Dendritic cell treated with granulocyte-macrophage colony-stimulating factor and Interleukin-4, amounts not matched to agents 40 ng/mL and 50 ng/mL, for 4 days (primary cell): ENCODE measurements at regions not wholly inside any gene's neighbourhood (a gene's known extent, or its start where the extent isn't known, plus 50 kb on each side); places are given as distances from the start of the nearest gene placed in this dataset.

Experiments
- H3K27ac Mint-ChIP-seq: one replicate; pipeline ENCODE4 v1.8.0; 2022; ENCODE audit warnings: mild to moderate bottlenecking, mixed read lengths
- H3K27me3 Mint-ChIP-seq: one replicate; pipeline ENCODE4 v1.8.0; 2022; ENCODE audit warnings: mild to moderate bottlenecking, mixed read lengths
- H3K36me3 Mint-ChIP-seq: one replicate; pipeline ENCODE4 v1.8.0; 2022; ENCODE audit warnings: low read depth, mixed read lengths
- H3K4me1 Mint-ChIP-seq: one replicate; pipeline ENCODE4 v1.8.0; 2022; ENCODE audit warnings: low read depth, mixed read lengths
- H3K4me3 Mint-ChIP-seq: one replicate; pipeline ENCODE4 v1.8.0; 2022; ENCODE audit warnings: mild to moderate bottlenecking, moderate library complexity, mixed read lengths
- H3K9me3 Mint-ChIP-seq: one replicate; pipeline ENCODE4 v1.8.0; 2022; ENCODE audit warnings: mixed read lengths
- intact Hi-C: fragments of 100-400 bp; cut with micrococcal nuclease; formaldehyde crosslinking; loops from one replicate; pipeline ENCODE4 v1.15.0; 2022

- no peaks in the 10 kb centered on the region for H3K4me1 Mint-ChIP-seq
- H3K36me3 Mint-ChIP-seq = no peaks in the 10 kb centered on the region
- no peaks in the 10 kb centered on the region for H3K27me3 Mint-ChIP-seq
- intact Hi-C loops = no loop called here
- no peak overlapping the region for H3K27ac Mint-ChIP-seq
- no peak overlapping the region for H3K4me3 Mint-ChIP-seq
- no peaks in the 10 kb centered on the region for H3K9me3 Mint-ChIP-seq
These were observed 1054.5 kb upstream of the PABPC4L start for GRCh38 chr4:135256111-135256510.

- Mint-ChIP-seq H3K9me3 (no peaks in the 10 kb centered on the region), H3K4me1 (no peaks in the 10 kb centered on the region), H3K4me3 (no peak overlapping the region), H3K36me3 (no peaks in the 10 kb centered on the region), H3K27me3 (no peaks in the 10 kb centered on the region), H3K27ac (no peak overlapping the region)
- intact Hi-C loops = no loop called here
These were observed 1048.5 kb upstream of the PABPC4L start for GRCh38 chr4:135250040-135250439.

- no peaks in the 10 kb centered on the region for H3K9me3 Mint-ChIP-seq
- H3K36me3 Mint-ChIP-seq = no peaks in the 10 kb centered on the region
- H3K27ac Mint-ChIP-seq = no peak overlapping the region
- no peaks in the 10 kb centered on the region for H3K27me3 Mint-ChIP-seq
- intact Hi-C loops = no loop called here
- no peak overlapping the region for H3K4me3 Mint-ChIP-seq
- H3K4me1 Mint-ChIP-seq = no peaks in the 10 kb centered on the region
These were observed 1047.4 kb upstream of the PABPC4L start for GRCh38 chr4:135249024-135249423.

GRCh38 chr4:135244696-135245095 is 1043.1 kb upstream of the PABPC4L start:
- Mint-ChIP-seq H3K36me3 (no peaks in the 10 kb centered on the region), H3K4me1 (no peaks in the 10 kb centered on the region), H3K27ac (no peak overlapping the region), H3K9me3 (no peaks in the 10 kb centered on the region), H3K4me3 (no peak overlapping the region), H3K27me3 (no peaks in the 10 kb centered on the region)
- intact Hi-C loops = no loop called here

GRCh38 chr4:135244056-135244455 is 1042.5 kb upstream of the PABPC4L start:
- Mint-ChIP-seq H3K4me3 (no peak overlapping the region), H3K4me1 (no peaks in the 10 kb centered on the region), H3K27me3 (no peaks in the 10 kb centered on the region), H3K27ac (no peak overlapping the region), H3K9me3 (no peaks in the 10 kb centered on the region), H3K36me3 (no peaks in the 10 kb centered on the region)
- intact Hi-C loops = no loop called here

GRCh38 chr4:135240796-135241195 is 1039.2 kb upstream of the PABPC4L start:
- H3K36me3 Mint-ChIP-seq = no peaks in the 10 kb centered on the region
- no peak overlapping the region for H3K27ac Mint-ChIP-seq
- intact Hi-C loops = no loop called here
- H3K9me3 Mint-ChIP-seq = no peaks in the 10 kb centered on the region
- H3K4me1 Mint-ChIP-seq = no peaks in the 10 kb centered on the region
- H3K27me3 Mint-ChIP-seq = no peaks in the 10 kb centered on the region
- H3K4me3 Mint-ChIP-seq = no peak overlapping the region

GRCh38 chr4:135239964-135240363 is 1038.4 kb upstream of the PABPC4L start:
- Mint-ChIP-seq H3K9me3 (no peaks in the 10 kb centered on the region), H3K4me3 (no peak overlapping the region), H3K4me1 (no peaks in the 10 kb centered on the region), H3K27me3 (no peaks in the 10 kb centered on the region), H3K27ac (no peak overlapping the region), H3K36me3 (no peaks in the 10 kb centered on the region)
- intact Hi-C loops = no loop called here

GRCh38 chr4:135238940-135239339 is 1037.4 kb upstream of the PABPC4L start:
- no peak overlapping the region for H3K4me3 Mint-ChIP-seq

GRCh38 chr4:135236048-135236447 is 1034.5 kb upstream of the PABPC4L start:
- no peaks in the 10 kb centered on the region for H3K27me3 Mint-ChIP-seq
- H3K9me3 Mint-ChIP-seq = no peaks in the 10 kb centered on the region
- no peak overlapping the region for H3K4me3 Mint-ChIP-seq
- no peaks in the 10 kb centered on the region for H3K4me1 Mint-ChIP-seq
- no peak overlapping the region for H3K27ac Mint-ChIP-seq
- no peaks in the 10 kb centered on the region for H3K36me3 Mint-ChIP-seq
- intact Hi-C loops = no loop called here

More at GRCh38 chr4:135238940-135239339, 1037.4 kb upstream of the PABPC4L start:
- no peaks in the 10 kb centered on the region for H3K4me1 Mint-ChIP-seq
- no peaks in the 10 kb centered on the region for H3K9me3 Mint-ChIP-seq
- intact Hi-C loops = no loop called here
- no peaks in the 10 kb centered on the region for H3K27me3 Mint-ChIP-seq
- H3K36me3 Mint-ChIP-seq = no peaks in the 10 kb centered on the region
- H3K27ac Mint-ChIP-seq = no peak overlapping the region

- H3K4me3 Mint-ChIP-seq = no peak overlapping the region
- H3K27ac Mint-ChIP-seq = no peak overlapping the region
- intact Hi-C loops = no loop called here
- H3K9me3 Mint-ChIP-seq = no peaks in the 10 kb centered on the region
- H3K36me3 Mint-ChIP-seq = no peaks in the 10 kb centered on the region
- H3K4me1 Mint-ChIP-seq = no peaks in the 10 kb centered on the region
- no peaks in the 10 kb centered on the region for H3K27me3 Mint-ChIP-seq
These were observed 1026.3 kb upstream of the PABPC4L start for GRCh38 chr4:135227842-135228241.

- no peak overlapping the region for H3K4me3 Mint-ChIP-seq
These were observed 1024.0 kb upstream of the PABPC4L start for GRCh38 chr4:135225551-135225950.

GRCh38 chr4:135210341-135210740 is 1008.8 kb upstream of the PABPC4L start:
- H3K9me3 Mint-ChIP-seq = no peaks in the 10 kb centered on the region
- H3K36me3 Mint-ChIP-seq = no peaks in the 10 kb centered on the region
- H3K27me3 Mint-ChIP-seq = no peaks in the 10 kb centered on the region
- H3K27ac Mint-ChIP-seq = no peak overlapping the region
- no peak overlapping the region for H3K4me3 Mint-ChIP-seq
- intact Hi-C loops = no loop called here
- H3K4me1 Mint-ChIP-seq = no peaks in the 10 kb centered on the region

More at GRCh38 chr4:135225551-135225950, 1024.0 kb upstream of the PABPC4L start:
- intact Hi-C loops = no loop called here
- H3K4me1 Mint-ChIP-seq = no peaks in the 10 kb centered on the region
- no peaks in the 10 kb centered on the region for H3K36me3 Mint-ChIP-seq
- H3K27me3 Mint-ChIP-seq = no peaks in the 10 kb centered on the region
- H3K9me3 Mint-ChIP-seq = no peaks in the 10 kb centered on the region
- no peak overlapping the region for H3K27ac Mint-ChIP-seq

- no peaks in the 10 kb centered on the region for H3K4me1 Mint-ChIP-seq
- intact Hi-C loops = no loop called here
- H3K4me3 Mint-ChIP-seq = no peak overlapping the region
- H3K9me3 Mint-ChIP-seq = no peaks in the 10 kb centered on the region
- no peak overlapping the region for H3K27ac Mint-ChIP-seq
- H3K27me3 Mint-ChIP-seq = no peaks in the 10 kb centered on the region
- H3K36me3 Mint-ChIP-seq = no peaks in the 10 kb centered on the region
These were observed 1005.9 kb upstream of the PABPC4L start for GRCh38 chr4:135207531-135207930.

GRCh38 chr4:135204311-135204710 is 1002.7 kb upstream of the PABPC4L start:
- H3K27me3 Mint-ChIP-seq = no peaks in the 10 kb centered on the region
- no peaks in the 10 kb centered on the region for H3K36me3 Mint-ChIP-seq
- no peak overlapping the region for H3K4me3 Mint-ChIP-seq
- H3K9me3 Mint-ChIP-seq = no peaks in the 10 kb centered on the region
- intact Hi-C loops = no loop called here
- no peak overlapping the region for H3K27ac Mint-ChIP-seq
- no peaks in the 10 kb centered on the region for H3K4me1 Mint-ChIP-seq

GRCh38 chr4:135201081-135201480 is 999.5 kb upstream of the PABPC4L start:
- Mint-ChIP-seq H3K9me3 (no peaks in the 10 kb centered on the region), H3K36me3 (no peaks in the 10 kb centered on the region), H3K4me3 (no peak overlapping the region), H3K27ac (no peak overlapping the region), H3K4me1 (no peaks in the 10 kb centered on the region), H3K27me3 (no peaks in the 10 kb centered on the region)
- intact Hi-C loops = no loop called here
